ENCODE measurements at regions not wholly inside any gene's neighbourhood (a gene's known extent, or its start where the extent isn't known, plus 50 kb on each side); places are given as distances from the start of the nearest gene placed in this dataset.

DNA sequence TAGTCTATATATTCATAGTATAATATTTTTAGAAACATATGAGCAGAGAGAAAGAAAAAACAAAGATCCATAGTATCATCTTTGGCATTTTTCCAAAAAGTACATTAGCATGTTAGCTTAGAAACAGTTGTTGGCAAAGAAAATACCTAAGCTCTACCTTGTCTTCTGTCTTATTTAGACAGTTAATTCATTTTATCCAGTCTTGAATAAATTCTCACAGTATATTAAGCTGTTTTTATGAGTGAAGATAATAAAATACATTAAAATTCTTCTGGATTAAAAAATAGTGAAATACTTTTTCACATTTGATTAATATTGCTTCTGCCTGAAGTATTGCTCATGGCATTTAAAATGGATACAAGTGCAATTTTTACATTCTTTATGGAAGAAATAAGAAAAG, 145.2 kb downstream of the ZIC1 start:
- TF ChIP-seq, protein P1, sequence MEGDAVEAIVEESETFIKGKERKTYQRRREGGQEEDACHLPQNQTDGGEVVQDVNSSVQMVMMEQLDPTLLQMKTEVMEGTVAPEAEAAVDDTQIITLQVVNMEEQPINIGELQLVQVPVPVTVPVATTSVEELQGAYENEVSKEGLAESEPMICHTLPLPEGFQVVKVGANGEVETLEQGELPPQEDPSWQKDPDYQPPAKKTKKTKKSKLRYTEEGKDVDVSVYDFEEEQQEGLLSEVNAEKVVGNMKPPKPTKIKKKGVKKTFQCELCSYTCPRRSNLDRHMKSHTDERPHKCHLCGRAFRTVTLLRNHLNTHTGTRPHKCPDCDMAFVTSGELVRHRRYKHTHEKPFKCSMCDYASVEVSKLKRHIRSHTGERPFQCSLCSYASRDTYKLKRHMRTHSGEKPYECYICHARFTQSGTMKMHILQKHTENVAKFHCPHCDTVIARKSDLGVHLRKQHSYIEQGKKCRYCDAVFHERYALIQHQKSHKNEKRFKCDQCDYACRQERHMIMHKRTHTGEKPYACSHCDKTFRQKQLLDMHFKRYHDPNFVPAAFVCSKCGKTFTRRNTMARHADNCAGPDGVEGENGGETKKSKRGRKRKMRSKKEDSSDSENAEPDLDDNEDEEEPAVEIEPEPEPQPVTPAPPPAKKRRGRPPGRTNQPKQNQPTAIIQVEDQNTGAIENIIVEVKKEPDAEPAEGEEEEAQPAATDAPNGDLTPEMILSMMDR (IDR thresholded peaks at IDR 0.05), result no peak
- no peak for TF ChIP-seq POLR2A (IDR thresholded peaks at IDR 0.05)
- TF ChIP-seq EP300 (IDR thresholded peaks at IDR 0.05), result no peak
